ENCODE measurements at regions not wholly inside any gene's neighbourhood (a gene's known extent, or its start where the extent isn't known, plus 50 kb on each side); places are given as distances from the start of the nearest gene placed in this dataset.
"Not testable (repeated sequence)": the region's sequence is repeated elsewhere in the genome, so short reads cannot be mapped to it uniquely, and the experiment has no call there.

DNA sequence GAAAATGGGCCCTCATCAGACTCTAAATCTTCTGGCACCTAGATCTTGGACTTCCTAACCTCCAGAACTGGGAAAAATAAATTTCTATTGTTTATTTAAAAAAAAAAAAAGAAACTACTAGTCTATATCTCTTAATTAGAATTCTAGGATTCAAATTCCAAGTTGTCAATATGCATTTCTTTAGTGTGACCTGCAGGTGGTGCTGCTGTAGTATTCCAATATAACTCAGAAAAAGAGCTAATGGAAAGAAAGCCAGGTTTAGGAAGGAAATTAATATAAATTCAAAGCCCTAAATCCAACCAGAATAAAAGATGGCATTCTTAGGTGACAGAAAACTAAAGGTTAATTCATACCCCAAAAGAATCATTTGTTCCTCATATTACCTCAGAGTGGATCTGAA, 80.0 kb upstream of the NALF2 start:
- H3K27me3 ChIP-seq (ENCODE audit: control insufficient read depth, insufficient read depth, low read length) = no peaks in the 10 kb centered on the region
- no peaks in the 10 kb centered on the region for H3K36me3 ChIP-seq (ENCODE audit: control insufficient read depth, insufficient read depth, low read length)
- no peak overlapping the region for H3K4me3 ChIP-seq (ENCODE audit: low read depth, low read length)
- H3K27ac ChIP-seq = no peak overlapping the region
- no peak overlapping the region for H3K9ac ChIP-seq
- TF ChIP-seq, protein P1, sequence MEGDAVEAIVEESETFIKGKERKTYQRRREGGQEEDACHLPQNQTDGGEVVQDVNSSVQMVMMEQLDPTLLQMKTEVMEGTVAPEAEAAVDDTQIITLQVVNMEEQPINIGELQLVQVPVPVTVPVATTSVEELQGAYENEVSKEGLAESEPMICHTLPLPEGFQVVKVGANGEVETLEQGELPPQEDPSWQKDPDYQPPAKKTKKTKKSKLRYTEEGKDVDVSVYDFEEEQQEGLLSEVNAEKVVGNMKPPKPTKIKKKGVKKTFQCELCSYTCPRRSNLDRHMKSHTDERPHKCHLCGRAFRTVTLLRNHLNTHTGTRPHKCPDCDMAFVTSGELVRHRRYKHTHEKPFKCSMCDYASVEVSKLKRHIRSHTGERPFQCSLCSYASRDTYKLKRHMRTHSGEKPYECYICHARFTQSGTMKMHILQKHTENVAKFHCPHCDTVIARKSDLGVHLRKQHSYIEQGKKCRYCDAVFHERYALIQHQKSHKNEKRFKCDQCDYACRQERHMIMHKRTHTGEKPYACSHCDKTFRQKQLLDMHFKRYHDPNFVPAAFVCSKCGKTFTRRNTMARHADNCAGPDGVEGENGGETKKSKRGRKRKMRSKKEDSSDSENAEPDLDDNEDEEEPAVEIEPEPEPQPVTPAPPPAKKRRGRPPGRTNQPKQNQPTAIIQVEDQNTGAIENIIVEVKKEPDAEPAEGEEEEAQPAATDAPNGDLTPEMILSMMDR (IDR thresholded peaks at IDR 0.05) = peak; percentile 37
- no peak overlapping the region for H2AFZ ChIP-seq
- no peaks in the 10 kb centered on the region for H3K79me2 ChIP-seq
- H3K9me3 ChIP-seq (ENCODE audit: control insufficient read depth, low read length) = no peaks in the 10 kb centered on the region
- H3K4me2 ChIP-seq (ENCODE audit: low read length) = no peak overlapping the region
- no peaks in the 10 kb centered on the region for H3K4me1 ChIP-seq

DNA sequence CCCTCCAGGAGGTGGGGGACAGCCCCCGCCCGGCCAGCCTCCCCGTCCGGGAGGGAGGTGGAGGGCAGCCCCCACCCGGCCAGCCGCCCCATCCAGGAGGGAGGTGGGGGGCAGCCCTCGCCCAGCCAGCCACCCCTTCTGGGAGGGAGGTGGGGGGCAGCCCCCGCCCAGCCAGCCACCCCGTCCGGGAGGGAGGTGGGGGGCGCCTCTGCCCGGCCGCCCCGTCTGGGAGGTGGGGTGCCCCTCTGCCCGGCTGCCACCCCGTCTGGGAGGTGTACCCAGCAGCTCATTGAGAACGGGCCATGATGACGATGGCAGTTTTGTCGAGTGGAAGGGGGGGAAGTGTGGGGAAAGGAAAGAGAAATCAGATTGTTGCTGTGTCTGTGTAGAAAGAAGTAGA, 81.9 kb upstream of the NALF2 start:
- H3K9ac ChIP-seq; H3K4me3 ChIP-seq (ENCODE audit: low read depth, low read length); H3K27me3 ChIP-seq (ENCODE audit: control insufficient read depth, insufficient read depth, low read length); H3K4me1 ChIP-seq; H3K27ac ChIP-seq; H3K79me2 ChIP-seq; H3K4me2 ChIP-seq (ENCODE audit: low read length); H3K9me3 ChIP-seq (ENCODE audit: control insufficient read depth, low read length); H3K36me3 ChIP-seq (ENCODE audit: control insufficient read depth, insufficient read depth, low read length); H2AFZ ChIP-seq: not testable (repeated sequence)

DNA sequence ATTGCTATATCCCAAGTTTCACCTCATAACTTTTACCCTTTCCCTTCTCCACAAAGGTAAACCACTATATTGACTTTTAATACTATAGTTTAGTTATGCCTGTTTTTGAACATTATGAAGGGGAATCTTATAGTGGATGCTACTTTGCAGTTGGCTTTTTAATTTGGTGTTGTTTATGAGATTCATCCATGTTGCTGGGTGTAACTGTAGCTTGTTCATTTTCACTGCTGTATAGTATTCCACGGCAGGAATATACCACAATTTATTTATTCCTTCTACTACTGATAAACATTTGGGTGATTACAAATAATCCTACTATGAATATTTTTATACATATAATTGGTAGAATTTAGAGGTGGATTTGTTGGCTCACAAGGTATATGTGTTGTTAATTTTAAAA, 88.4 kb upstream of the NALF2 start:
- Histone ChIP-seq H3K27me3 (ENCODE audit: control insufficient read depth, insufficient read depth, low read length) (no peaks in the 10 kb centered on the region), H3K9me3 (ENCODE audit: control insufficient read depth, low read length) (no peaks in the 10 kb centered on the region), H3K36me3 (ENCODE audit: control insufficient read depth, insufficient read depth, low read length) (no peaks in the 10 kb centered on the region), H3K4me1 (no peaks in the 10 kb centered on the region), H3K79me2 (no peaks in the 10 kb centered on the region), H3K27ac (no peak overlapping the region), H3K4me3 (ENCODE audit: low read depth, low read length) (no peak overlapping the region), H2AFZ (no peak overlapping the region), H3K4me2 (ENCODE audit: low read length) (no peak overlapping the region), H3K9ac (no peak overlapping the region)
- TF ChIP-seq, protein P1 (IDR thresholded peaks at IDR 0.05) = no peak

DNA sequence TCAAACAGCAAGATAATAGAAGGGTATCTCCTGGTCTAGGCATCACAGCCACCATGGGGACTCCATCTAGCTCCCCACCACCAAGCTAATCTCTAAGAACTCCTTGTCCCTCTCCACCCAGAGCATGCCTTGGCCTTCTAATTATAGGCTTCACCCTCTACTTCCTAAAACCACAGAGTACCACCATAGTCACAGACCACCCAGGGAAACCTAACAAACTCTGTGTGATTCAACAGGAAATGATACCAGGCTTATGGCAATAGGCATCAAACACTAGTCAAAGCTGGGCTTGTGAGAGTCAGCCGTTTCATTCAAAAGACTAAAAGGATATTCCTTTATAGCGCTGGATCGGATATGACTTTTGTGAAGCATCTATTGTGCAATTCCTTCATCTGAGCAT, 91.5 kb upstream of the NALF2 start:
- Histone ChIP-seq H3K36me3 (ENCODE audit: control insufficient read depth, insufficient read depth, low read length) (no peaks in the 10 kb centered on the region), H3K27me3 (ENCODE audit: control insufficient read depth, insufficient read depth, low read length) (no peaks in the 10 kb centered on the region), H3K4me2 (ENCODE audit: low read length) (no peak overlapping the region), H3K9ac (no peak overlapping the region), H2AFZ (no peak overlapping the region), H3K27ac (no peak overlapping the region), H3K9me3 (ENCODE audit: control insufficient read depth, low read length) (no peaks in the 10 kb centered on the region), H3K4me1 (no peaks in the 10 kb centered on the region), H3K4me3 (ENCODE audit: low read depth, low read length) (no peak overlapping the region), H3K79me2 (no peaks in the 10 kb centered on the region)
- TF ChIP-seq, protein P1 (IDR thresholded peaks at IDR 0.05) = no peak

DNA sequence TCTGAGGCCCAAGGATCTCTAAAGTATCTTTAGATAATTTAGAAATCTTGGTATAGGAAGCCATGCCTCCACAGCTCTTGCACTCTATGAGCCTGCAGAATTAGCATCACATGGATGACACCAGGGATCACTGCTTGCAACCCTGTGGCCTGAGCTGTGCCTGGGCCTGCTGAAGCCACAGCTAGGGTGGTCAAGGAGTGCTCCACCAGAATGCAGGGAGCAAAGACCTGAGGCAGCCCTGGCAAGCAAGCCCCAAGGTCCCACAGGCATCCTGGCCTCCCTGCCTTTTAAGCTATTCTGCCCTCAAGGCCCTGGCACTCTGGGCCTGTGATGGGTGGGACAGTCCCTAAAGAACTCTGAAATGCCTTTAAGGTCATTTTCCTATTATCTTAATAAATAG, 105.2 kb upstream of the NALF2 start:
- Histone ChIP-seq H3K4me2 (ENCODE audit: low read length) (no peak overlapping the region), H3K36me3 (ENCODE audit: control insufficient read depth, insufficient read depth, low read length) (no peaks in the 10 kb centered on the region), H3K79me2 (no peaks in the 10 kb centered on the region), H3K4me1 (no peaks in the 10 kb centered on the region), H3K4me3 (ENCODE audit: low read depth, low read length) (no peak overlapping the region), H3K9me3 (ENCODE audit: control insufficient read depth, low read length) (no peaks in the 10 kb centered on the region), H3K27me3 (ENCODE audit: control insufficient read depth, insufficient read depth, low read length) (no peaks in the 10 kb centered on the region), H3K27ac (no peak overlapping the region), H3K9ac (no peak overlapping the region), H2AFZ (no peak overlapping the region)
- TF ChIP-seq, protein P1 (IDR thresholded peaks at IDR 0.05) = no peak

Data from parathyroid adenoma (tissue), 2 donors.